ENCODE measurements at regions not wholly inside any gene's neighbourhood (a gene's known extent, or its start where the extent isn't known, plus 50 kb on each side); places are given as distances from the start of the nearest gene placed in this dataset.
"Not testable (repeated sequence)": the region's sequence is repeated elsewhere in the genome, so short reads cannot be mapped to it uniquely, and the experiment has no call there.

DNA sequence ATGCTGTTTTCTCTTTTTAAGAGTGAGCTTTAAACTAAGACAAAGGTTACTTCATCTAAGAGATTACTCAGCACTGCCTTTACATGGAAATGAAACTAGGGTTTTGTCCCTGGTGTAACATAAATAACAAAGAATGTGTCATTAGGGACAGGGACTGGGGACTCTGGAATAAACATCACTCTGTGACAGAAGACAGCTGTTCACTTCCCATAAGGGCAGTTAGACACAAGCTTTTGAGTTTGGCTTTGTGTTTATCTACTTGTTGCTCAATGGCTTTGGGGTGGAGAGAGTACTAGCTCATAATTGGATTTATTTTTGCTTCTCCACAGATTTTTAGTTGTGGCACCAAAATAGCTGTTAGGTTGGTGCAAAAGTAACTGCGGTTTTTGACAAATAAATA, 154.5 kb downstream of the OR4C45 start:
- Mint-ChIP-seq H3K27ac (no peak overlapping the region), H3K36me3 (no peaks in the 10 kb centered on the region), H3K4me3 (no peak overlapping the region), H3K4me1 (no peaks in the 10 kb centered on the region), H3K9me3 (peaks cover 11% of the 10 kb centered on the region)
- DNase-seq (ENCODE audit: low spot score in 2 of 2) (no peak), ATAC-seq (no peak)

GRCh38 chr11:50188040-50188439, 155.4 kb downstream of the OR4C45 start:
- ATAC-seq (no peak), DNase-seq (ENCODE audit: low spot score in 2 of 2) (no peak)
- H3K4me3 Mint-ChIP-seq = no peak overlapping the region
- H3K36me3 Mint-ChIP-seq = no peaks in the 10 kb centered on the region
- no peaks in the 10 kb centered on the region for H3K4me1 Mint-ChIP-seq
- no peak overlapping the region for H3K27ac Mint-ChIP-seq
- H3K9me3 Mint-ChIP-seq = peaks cover 11% of the 10 kb centered on the region

DNA sequence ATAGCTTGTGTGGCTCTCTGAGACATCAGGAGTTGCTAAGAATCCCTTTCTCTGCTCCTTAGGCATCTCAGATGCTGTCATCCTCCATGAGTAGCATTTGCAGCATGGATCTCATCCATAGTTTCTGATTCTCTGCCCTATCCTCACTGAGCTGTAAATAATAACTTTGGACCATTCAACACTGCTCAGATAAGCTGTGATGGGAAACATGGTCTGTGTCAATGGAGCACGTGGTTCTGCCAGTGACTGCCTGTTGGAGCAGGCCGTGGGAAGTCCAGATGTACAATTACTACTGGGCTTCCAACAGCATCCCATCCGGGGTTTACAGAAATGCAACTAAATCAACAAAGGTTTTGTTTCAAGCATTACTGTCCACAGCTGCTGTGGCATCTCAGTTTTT, 160.1 kb downstream of the OR4C45 start:
- DNase-seq (ENCODE audit: low spot score in 2 of 2) (no peak), ATAC-seq (no peak)
- peaks cover 7% of the 10 kb centered on the region for H3K9me3 Mint-ChIP-seq
- H3K4me1 Mint-ChIP-seq = no peaks in the 10 kb centered on the region
- no peak overlapping the region for H3K4me3 Mint-ChIP-seq
- H3K36me3 Mint-ChIP-seq = no peaks in the 10 kb centered on the region
- no peak overlapping the region for H3K27ac Mint-ChIP-seq

DNA sequence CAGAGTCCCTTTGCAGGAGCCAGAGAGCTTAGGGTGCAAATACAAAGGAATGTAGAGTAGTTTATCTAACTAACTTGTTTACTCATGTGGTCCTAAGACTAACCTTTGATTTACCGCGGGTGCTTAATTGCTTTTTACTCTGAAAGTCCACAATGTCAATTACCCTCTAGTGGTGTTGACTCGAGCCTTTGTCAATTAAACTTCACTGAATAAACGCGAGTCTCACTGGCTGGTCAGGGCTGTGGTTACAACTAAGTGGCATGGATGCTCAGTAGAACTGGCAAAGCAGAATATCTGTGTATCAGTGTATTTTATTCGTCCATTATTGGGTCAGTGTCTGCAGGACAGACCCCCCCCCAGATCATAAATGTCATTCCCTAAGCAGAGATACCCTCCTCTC, 181.7 kb downstream of the OR4C45 start:
- Mint-ChIP-seq H3K27ac (no peak overlapping the region), H3K36me3 (no peaks in the 10 kb centered on the region), H3K9me3 (peaks cover 29% of the 10 kb centered on the region), H3K4me1 (no peaks in the 10 kb centered on the region), H3K4me3 (no peak overlapping the region)
- ATAC-seq (no peak), DNase-seq (ENCODE audit: low spot score in 2 of 2) (no peak)

DNA sequence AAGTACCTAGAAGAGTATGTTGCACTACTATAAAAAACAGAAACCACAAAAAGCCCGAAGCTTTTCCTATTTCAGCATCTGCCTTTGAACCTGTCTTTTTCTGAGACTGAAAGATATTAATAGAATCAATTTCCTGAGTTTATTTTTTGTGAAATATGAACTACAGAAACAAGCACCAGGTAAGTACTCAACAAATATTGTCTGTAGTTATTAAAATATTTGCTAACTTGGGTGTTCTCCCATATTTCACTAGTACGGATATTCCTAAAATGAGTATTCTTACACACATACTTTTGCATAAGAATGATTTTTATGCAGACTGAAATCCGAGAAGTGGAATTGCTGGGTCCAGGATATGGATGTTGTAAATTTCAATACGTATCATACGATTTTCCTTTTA, 188.0 kb downstream of the OR4C45 start:
- no peak for ATAC-seq
- H3K4me1 Mint-ChIP-seq = no peaks in the 10 kb centered on the region
- H3K4me3 Mint-ChIP-seq = no peak overlapping the region
- H3K27ac Mint-ChIP-seq = no peak overlapping the region
- peaks cover 10% of the 10 kb centered on the region for H3K9me3 Mint-ChIP-seq
- H3K36me3 Mint-ChIP-seq = no peaks in the 10 kb centered on the region
- DNase-seq (ENCODE audit: low spot score in 2 of 2) = no peak

DNA sequence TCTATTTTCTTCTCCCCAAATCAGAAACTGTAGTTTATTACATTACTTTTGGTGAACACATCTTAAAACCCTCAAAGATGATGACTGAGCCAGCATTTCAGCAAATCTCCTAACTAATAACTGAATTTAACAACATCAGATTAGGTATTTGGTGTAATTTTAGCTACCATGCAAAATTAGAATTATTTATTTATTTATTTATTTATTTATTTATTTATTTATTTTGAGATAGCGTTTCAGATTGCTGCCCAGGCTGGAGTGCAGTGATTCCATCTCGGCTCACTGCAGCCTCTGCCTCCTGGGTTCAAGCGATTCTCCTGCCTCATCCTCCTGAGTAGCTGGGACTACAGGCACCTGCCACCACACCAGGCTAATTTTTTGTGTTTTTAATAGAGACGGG, 205.7 kb downstream of the OR4C45 start:
- not testable (repeated sequence) for ATAC-seq, H3K36me3 Mint-ChIP-seq

DNA sequence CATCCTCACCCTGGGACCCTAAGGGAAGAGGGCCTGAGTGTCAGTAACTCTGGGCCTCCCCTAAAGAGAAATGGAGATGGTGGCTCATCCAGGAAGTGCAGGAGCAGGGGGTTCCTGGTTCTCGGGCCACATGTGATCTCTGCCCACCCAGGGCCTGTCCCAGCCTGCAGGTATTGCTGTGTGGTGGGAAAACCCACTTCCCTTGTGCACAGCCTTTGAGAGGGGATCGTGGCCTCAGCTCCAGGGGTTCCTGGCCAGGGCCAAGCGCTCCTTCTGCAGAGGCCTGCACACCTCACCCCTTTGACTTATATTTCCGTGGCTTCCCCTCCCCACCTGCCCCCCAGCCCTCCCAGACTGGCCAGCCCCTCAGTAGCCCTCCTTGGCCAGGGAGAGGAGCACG, 213.5 kb downstream of the OR4C45 start:
- Mint-ChIP-seq H3K4me1 (no peaks in the 10 kb centered on the region), H3K4me3 (no peak overlapping the region), H3K9me3 (peaks cover 2% of the 10 kb centered on the region), H3K27ac (no peak overlapping the region), H3K36me3 (no peaks in the 10 kb centered on the region)
- DNase-seq (ENCODE audit: low spot score in 2 of 2) = no peak
- no peak for ATAC-seq

More for the DNA sequence above, 205.7 kb downstream of the OR4C45 start:
- H3K9me3 Mint-ChIP-seq; DNase-seq (ENCODE audit: low spot score in 2 of 2); H3K4me1 Mint-ChIP-seq; H3K27ac Mint-ChIP-seq; H3K4me3 Mint-ChIP-seq: not testable (repeated sequence)

DNA sequence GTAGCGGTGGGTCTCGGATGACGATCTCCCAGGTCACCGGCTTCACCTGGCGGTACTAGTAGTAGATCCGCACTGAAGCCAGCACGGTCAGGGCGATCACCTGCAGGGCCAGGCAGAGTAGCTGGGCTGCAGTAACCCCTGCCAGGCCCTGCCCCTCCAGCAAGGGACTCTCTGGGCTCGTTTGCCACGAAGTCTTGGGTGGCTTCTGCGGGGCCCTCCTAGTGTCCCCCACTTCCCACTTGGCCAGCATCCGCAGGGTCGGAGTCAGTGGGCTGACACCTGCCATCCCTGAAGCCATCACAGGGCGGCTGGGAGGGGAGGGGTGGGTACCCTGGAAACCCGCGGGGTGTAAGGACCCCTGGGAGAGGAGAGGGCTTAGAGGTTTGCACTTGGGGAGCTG, 214.0 kb downstream of the OR4C45 start:
- H3K4me1 Mint-ChIP-seq = no peaks in the 10 kb centered on the region
- peaks cover 2% of the 10 kb centered on the region for H3K9me3 Mint-ChIP-seq
- no peaks in the 10 kb centered on the region for H3K36me3 Mint-ChIP-seq
- no peak for DNase-seq (ENCODE audit: low spot score in 2 of 2)
- H3K4me3 Mint-ChIP-seq = no peak overlapping the region
- ATAC-seq = no peak
- H3K27ac Mint-ChIP-seq = no peak overlapping the region

DNA sequence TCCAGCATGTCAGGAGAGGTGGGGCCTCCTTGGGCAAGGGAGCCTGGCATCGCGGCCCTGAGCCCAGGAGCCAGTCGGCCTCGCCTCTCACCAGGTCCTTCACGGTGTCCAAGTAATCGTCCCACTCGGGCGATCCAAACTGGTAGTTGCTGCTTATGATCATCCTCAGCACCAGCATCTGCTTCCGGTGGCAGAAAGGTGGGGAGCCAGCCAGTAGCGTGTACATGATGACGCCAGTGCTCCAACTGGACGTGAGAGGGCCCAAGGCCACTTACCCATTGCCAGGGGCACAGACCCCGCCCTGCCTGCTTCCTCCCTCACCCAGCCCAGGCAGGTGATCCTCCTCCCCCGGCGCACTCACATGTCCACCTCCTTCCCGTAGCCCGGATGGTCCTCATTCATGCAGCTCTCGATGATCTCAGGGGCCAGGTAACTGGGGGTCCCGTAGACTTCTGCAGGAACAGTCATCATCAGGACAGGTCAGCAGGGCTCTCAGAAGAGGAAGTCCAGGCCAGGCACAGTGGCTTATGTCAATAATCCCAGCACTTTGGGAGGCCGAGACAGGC, 214.7 kb downstream of the OR4C45 start:
- Mint-ChIP-seq H3K27ac (no peak overlapping the region), H3K9me3 (peaks cover 2% of the 10 kb centered on the region), H3K4me3 (no peak overlapping the region), H3K36me3 (no peaks in the 10 kb centered on the region), H3K4me1 (no peaks in the 10 kb centered on the region)
- DNase-seq (ENCODE audit: low spot score in 2 of 2) = no peak
- ATAC-seq = no peak

DNA sequence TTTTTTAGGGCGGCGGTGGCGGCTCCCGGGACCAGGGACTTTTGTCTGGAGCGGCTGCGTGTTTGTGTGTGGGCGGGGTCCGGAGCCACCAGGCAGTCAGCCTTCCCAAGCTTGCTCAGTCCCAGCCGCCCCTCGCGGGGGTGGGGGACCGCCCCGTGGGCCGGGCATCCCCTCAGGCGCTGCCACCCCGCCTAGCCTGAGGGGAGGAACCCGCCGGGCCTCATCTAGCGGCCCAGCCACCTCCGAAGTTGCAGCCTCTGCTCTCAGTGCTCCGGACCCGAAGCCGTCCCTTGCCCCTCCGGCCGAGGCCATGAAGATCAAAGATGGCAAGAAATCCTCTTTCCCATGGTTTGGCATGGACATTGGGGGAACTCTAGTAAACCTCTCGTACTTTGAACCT, 235.2 kb downstream of the OR4C45 start:
- Mint-ChIP-seq H3K36me3 (no peaks in the 10 kb centered on the region), H3K4me1 (no peaks in the 10 kb centered on the region), H3K9me3 (peaks cover 28% of the 10 kb centered on the region), H3K27ac (no peak overlapping the region), H3K4me3 (no peak overlapping the region)
- no peak for ATAC-seq
- DNase-seq (ENCODE audit: low spot score in 2 of 2) = no peak

DNA sequence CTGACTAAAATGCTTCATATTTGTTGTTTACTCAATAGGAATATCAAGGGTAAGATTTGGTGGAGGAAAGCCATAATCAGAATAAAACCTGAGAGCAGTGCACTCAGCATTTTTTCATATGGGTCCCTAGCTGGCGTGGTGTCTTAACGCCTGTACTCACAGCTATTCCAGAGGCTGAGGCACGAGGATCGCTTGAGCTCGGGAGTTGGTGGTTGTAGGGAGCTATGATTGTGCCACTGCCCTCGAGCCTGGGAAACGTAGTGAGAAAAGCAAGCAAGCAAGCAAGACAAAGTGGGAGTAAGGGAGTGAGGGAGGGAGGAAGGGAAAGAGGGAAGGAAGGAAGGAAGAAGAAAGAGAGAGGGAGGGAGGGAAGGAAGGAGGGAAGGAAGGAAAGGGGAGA, 242.5 kb downstream of the OR4C45 start:
- Mint-ChIP-seq H3K27ac (no peak overlapping the region), H3K4me3 (no peak overlapping the region), H3K9me3 (peaks cover 16% of the 10 kb centered on the region), H3K4me1 (no peaks in the 10 kb centered on the region), H3K36me3 (no peaks in the 10 kb centered on the region)
- DNase-seq (ENCODE audit: low spot score in 2 of 2) = no peak
- ATAC-seq = no peak

DNA sequence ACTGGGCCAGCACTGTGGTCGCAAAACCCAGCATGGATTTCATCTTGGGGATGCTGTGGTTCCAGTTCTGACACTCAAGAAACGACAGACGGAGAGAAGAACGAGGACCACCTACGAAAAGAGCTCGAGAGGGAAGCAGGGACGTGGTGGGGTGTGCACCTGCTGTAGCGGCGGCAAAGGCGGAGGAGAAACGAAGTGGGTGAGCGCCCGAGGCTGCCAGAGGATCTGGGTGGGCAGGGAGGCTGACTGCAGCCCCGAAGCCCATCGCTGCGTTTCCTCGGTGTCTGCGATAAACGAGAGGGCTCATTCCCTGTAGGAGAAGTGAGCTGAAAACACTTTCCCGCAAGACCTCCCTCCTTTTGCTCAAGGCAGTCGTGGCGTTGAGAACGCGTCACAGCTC, 246.1 kb downstream of the OR4C45 start:
- no peak overlapping the region for H3K27ac Mint-ChIP-seq
- H3K9me3 Mint-ChIP-seq = peaks cover 19% of the 10 kb centered on the region
- ATAC-seq (no peak), DNase-seq (ENCODE audit: low spot score in 2 of 2) (no peak)
- H3K4me1 Mint-ChIP-seq = no peaks in the 10 kb centered on the region
- no peak overlapping the region for H3K4me3 Mint-ChIP-seq
- no peaks in the 10 kb centered on the region for H3K36me3 Mint-ChIP-seq

DNA sequence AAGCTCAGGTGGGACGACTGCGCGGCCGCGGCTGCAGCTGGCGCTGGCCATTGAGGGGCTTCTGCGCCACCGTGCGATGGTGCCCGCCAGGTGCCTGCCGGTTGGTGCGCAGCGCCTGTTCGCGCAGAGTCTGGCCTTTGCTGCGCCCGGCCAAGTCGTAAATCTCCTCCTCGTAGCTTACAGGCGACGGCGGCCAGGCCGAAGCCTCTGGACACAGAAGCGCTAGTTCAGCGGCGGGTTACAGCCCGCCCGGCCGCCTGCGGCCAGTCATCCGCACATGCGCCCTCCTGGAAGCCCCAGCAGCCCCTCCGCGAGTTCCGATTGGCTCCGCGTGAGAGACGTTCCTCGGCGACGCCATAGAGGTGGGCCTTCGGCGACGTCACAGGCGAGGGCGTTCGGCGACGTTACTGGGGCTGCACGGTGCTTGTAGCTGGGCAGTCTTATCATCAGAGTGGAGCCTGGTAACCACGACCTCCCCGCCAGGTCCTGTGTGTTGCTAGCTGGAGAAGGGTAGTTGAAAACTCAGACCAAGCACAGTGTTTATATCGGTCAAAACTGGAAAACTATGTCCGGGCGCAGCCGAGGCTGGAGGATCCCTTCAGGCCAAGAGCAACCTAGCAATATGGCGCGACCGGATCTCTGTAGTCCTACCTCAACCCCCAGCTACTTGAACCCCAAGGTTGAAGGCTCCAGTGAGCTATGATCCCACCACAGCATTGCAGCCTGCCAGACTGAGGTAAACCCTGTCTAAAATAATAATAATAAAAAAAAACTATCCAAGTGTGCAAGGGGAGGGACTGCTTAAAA, 265.7 kb downstream of the OR4C45 start:
- DNase-seq (ENCODE audit: low spot score in 2 of 2) (no peak), ATAC-seq (no peak)
- Mint-ChIP-seq H3K4me1 (no peaks in the 10 kb centered on the region), H3K36me3 (no peaks in the 10 kb centered on the region), H3K4me3 (no peak overlapping the region), H3K27ac (no peak overlapping the region), H3K9me3 (peaks cover 3% of the 10 kb centered on the region)

- not testable (repeated sequence) for H3K27ac Mint-ChIP-seq; H3K4me1 Mint-ChIP-seq; H3K36me3 Mint-ChIP-seq; ATAC-seq; DNase-seq (ENCODE audit: low spot score in 2 of 2); H3K4me3 Mint-ChIP-seq
- peaks cover 21% of the 10 kb centered on the region for H3K9me3 Mint-ChIP-seq
These were observed 298.0 kb downstream of the OR4C45 start for GRCh38 chr11:50330723-50331122.

GRCh38 chr11:50333861-50334260, 301.2 kb downstream of the OR4C45 start:
- no peaks in the 10 kb centered on the region for H3K4me1 Mint-ChIP-seq
- no peak for ATAC-seq
- no peak overlapping the region for H3K27ac Mint-ChIP-seq
- H3K4me3 Mint-ChIP-seq = no peak overlapping the region
- DNase-seq (ENCODE audit: low spot score in 2 of 2) = no peak
- H3K9me3 Mint-ChIP-seq = peaks cover 16% of the 10 kb centered on the region
- H3K36me3 Mint-ChIP-seq = no peaks in the 10 kb centered on the region

GRCh38 chr11:50337432-50337831, 304.8 kb downstream of the OR4C45 start:
- DNase-seq (ENCODE audit: low spot score in 2 of 2); H3K27ac Mint-ChIP-seq; ATAC-seq; H3K36me3 Mint-ChIP-seq; H3K4me3 Mint-ChIP-seq; H3K4me1 Mint-ChIP-seq: not testable (repeated sequence)
- H3K9me3 Mint-ChIP-seq = peaks cover 18% of the 10 kb centered on the region
